ENCODE measurements at regions not wholly inside any gene's neighbourhood (a gene's known extent, or its start where the extent isn't known, plus 50 kb on each side); places are given as distances from the start of the nearest gene placed in this dataset.

DNA sequence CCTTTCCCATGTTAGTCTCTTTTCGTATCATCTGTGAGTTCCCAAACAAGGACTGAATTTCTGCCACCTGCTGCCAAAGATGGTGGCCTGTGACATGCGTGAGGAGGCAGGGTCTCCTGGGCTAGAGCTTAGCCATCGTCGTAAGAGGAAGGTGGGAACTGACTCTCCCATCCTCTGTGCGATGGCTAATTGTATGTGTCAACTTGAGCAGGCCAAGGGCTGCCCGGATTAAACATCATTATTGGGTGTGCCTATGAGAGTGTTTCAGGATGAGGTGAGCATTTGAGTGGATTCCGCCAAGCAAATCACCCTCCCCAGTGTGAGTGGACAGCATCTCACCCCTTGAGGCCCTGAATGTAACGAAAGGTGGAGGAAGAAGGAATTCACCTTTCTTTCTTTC is 220.7 kb upstream of the DIO3 start:
- DNase-seq, result no peak

DNA sequence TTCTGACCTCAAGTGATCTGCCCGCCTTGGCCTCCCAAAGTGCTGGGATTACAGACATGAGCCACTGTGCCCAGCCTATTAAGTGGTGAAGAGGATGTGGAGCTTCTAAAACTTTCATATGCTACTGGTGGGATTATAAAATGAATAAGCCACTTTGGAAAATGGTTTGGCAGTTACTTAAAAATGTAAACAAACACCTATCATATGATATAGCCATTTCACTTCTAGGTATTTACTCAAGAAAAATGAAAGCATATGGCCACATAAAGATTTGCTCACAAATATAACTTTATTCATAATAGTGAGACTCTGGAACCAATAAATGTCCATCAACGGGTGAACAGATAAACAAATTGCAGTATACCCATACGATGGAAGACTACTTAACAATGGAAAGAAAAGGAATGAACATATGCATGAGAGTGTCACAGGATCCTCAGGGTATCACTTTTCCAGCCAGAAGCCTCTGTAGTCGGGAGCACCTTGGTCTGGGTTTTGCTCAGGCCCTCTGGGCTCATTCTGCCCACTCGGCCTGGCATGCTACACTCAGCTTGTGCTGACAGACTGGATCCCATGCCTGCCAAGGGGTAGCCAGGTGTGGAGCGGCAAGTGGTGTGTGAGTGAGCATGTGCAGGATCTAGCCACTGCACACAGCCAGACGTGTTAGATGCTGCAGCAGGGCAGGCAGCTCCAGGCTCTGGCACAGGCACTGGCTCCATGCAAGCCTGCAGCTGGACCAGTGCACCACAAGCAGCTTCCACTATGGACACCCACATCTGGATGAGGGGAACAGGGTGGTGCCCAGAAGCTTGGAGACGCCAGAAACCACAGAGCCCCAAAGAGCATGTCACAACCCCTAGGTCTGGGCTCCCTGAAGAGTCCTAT is 213.2 kb upstream of the DIO3 start:
- DNase-seq, result no peak

DNA sequence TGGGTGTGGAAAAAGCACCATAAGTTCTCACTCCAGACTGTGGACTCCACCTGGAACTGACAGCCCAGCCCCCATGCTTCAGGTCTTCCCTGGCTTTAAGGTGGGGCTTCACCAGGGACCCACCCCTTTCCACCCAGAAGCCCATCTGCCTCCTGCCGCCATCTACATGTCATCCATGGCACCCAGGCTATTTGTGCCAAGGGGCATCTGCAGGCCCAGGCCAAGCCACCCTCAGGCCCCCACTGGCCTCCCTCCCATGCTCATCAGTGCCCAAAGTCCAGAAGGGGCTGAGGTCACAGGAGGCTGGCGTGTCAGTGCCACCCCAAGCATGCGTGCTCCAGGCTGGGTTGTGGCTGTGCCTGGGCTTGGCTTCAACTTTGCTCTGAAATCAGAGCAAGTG is 212.2 kb upstream of the DIO3 start:
- DNase-seq, result no peak

DNA sequence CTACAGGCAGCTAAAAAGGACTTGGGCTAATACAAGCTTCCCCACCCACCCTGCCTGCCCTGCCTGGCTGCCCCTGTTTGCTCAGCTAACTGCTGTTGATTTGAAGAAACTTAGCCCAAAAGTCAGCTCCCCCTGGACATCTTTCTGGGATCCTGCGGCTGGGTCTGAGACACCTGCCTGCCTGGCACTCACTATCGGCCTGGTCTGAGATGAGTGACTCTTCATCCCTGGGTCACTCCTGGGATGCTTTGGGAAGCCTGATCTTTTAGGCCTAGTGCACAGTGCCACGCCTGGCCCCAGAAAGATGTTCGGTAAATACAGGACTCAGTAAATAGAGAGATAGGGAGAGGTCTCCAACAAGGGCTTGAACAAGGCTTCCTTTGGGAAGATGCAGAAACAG is 211.3 kb upstream of the DIO3 start:
- no peak for DNase-seq

DNA sequence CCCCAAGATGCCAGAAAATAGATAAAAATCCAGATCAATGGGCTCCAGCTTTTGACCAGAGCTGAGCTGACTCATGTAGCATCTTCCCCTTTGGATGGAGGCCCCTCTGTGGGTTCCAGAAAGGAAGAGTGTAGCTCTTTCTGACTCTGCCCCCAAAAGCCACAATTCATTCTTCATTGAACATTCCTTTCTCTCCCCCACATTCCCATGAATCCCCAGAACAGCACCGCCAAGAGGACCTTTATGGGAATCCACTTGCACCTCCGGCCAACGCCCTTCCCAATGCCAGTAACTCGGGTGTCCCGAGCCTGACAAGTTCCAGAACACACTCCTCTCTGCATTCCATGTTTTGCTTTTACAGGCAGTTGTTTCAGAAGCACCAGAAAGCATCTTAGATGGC is 210.6 kb upstream of the DIO3 start:
- DNase-seq, result no peak

DNA sequence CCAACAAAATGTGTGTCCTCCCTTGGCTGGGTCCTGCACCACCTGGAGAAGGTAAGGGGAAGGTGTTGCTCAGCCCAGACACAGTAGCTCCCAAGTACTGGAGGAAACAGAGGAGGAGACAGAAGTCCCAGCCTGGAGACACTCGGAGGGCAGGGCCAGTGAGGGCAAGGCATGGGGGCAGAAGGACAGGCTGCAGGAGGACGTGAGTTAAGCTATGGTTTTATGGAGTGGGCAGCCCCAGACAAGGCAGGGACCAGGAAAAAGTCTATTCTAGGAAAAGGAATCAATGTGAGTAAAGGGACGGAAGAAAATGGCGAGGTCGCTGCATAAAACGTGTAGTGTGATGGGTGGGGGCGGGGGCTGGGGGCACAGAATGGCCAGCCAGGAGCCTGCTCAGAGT is 210.1 kb upstream of the DIO3 start:
- DNase-seq, result no peak

DNA sequence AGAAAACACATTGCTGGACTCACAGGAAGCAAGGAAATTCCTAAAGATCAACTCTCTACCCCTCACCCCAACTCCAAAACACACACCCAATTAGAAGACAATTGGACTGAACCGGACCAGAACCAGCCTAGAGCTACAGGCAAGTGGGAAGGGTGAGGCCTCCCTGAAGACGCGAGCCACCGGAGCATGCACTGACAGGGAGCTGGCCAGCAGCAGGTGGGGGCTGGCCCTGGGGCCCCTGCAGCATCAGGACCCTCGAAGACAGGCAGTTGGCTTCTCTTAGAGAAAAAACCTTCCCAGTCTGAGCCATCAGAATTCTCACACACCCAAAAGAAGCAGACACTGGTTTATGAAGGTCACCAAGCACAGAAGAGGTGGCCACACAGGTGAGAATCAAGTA is 209.5 kb upstream of the DIO3 start:
- DNase-seq, result no peak

DNA sequence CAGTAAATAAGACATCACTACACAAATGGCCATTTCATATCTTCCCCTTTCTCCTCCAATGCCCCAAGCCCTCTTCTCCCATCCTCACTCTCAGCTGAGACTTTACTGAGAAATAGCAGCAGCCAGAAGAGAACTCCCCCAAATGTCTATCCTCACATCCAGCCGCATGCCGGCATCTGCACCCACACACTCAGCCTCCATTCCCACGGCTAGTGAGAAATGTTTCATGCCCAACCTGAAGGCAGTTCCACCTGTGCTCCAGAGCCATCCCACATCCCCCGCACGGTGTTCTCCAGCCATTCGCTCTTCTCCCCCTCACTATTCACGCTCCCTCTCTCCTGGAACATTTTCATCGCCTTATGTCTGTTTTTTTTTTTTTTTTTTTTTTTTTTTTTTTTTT is 208.7 kb upstream of the DIO3 start:
- no peak for DNase-seq

DNA sequence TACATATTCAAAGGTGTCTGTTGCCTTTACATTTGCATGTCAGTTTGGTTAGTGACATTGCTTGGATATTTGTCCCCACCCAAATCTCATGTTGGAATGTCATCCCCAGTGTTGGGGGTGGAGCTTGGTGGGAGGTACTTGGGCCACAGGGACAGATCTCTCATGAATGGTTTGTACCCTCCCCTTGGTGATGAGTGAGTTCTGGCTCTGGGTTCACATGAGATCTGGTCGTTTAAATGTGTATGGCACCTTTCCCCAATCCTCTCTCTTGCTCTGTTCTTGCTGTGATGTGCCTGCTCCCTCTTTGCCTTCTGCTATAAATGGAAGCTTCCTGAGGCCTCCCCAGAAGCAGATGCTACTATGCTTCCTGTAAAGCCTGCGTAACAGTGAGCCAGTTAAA is 207.9 kb upstream of the DIO3 start:
- DNase-seq, result no peak

DNA sequence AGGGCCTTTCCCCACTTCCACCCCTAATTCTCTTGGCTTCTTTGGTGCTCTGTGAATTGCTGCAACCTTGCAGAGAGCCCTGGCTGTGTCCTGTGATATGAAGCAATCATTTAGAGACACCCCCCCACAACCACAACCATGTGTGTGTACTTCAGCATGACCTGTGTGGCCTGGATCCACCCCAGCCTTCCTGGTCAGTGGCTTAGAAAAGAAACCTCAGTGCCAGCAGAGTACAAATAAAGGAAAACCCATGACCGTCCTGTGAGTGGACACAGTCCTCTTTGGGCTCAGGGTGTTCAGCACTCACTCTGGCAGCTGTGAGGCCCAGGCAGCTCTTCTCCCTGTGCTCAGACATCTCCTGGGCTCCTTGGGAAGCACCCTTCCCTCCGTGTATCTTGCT is 206.6 kb upstream of the DIO3 start:
- no peak for DNase-seq

DNA sequence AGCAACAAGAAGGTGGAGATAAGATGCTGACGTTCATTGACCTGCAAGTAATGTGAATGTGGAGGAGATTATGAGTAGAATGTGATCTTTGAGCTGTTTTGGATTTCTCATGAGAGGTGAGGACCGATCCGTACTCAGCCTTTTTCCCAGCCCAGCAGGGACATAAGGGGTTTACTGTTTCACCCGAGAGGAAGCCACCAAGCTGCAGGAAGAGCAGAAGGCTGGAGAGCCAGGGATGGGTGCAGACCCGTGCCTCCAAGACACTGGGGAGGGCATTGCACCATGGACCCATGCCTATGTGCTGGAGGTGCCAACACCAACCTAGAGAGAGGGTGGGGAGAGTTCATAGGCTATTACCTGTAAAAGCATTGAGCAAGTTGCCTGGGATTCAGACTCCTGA is 206.0 kb upstream of the DIO3 start:
- no peak for DNase-seq

DNA sequence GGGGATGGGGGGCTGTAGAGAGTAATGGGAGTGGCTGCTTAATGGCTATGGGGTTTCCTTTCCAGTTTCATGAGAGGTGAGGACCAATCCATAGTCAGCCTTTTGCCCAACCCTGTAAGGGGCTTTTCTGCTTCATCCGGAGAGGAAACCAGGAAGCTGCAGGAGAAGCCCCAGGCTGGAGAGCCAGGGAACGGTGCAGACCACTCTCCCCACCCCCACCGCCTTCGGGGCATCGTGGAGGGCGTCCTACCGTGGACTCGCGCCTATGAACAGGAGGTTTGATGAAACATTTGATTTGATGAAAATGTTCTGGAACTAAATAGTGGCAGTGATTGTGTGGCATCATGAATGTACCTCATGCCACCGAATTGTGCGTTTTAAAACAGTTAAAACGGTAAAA is 204.3 kb upstream of the DIO3 start:
- DNase-seq, result no peak

DNA sequence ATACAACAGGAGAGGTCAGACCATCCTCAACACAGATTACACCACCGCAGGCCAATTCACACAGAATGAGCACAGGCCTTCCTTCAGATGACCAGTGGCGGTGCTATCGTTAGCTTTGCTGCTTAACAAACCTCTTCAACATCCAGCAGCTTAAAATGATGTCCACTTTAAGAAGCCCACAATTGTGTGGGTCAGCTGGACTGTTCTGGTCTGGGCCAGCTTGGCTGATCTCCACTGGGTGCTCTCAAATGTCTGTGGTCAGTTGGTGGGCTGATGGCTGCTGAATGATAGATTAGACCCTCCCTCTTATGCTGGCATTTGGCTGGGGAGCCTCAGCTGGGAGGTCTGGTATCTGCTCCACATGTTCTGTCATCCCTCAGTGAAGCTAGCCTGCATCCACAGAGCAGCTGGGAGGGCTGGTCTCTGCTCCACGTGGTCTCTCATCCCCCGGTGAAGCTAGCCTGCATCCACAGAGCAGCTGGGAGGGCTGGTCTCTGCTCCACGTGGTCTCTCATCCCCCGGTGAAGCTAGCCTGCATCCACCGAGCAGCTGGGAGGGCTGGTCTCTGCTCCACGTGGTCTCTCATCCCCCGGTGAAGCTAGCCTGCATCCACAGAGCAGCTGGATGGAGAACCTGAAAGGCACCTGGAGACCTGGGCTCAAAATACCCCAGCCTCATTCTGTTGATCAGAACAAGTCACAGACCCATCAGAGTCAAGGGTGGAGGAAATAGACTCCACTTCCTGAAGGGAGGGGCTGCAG is 203.6 kb upstream of the DIO3 start:
- DNase-seq, result no peak

DNA sequence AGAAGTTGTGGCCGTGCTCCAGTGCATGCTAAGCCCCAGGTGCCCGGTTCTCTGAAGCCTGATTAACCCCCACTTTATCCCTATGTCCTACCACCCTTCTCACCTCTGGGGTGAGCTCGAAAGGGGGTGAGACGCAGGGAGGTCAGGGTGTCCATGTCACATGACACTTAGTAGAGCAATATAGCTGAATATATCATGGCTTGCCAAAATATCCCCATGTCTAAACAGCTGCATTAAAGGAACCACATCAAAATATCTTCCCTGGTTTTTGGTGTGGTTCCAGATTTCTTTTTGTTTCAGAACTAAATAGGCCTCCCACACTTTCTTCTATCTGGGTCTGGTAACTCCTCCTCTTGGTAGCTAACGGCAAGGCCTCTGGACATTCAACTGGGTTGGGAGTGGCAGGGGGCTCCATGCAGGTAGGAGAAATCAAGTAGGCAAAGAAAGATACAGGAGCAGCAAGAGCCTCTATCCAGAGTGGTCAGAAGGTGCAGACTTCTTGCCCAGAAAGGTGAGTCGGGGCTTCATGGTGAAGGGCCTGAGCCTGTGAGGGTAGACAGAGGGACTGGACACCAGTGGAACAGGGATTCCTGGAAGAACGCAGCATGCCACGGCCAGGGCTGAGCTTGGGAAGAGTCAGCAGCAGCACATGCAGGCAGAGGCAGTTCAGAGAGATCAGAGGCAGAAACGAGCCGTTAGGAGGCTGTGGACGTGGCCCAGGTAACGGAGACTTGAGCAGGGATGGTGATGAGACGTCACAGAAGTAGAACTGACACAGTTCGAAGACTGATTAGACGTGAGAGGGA is 202.8 kb upstream of the DIO3 start:
- no peak for DNase-seq

DNA sequence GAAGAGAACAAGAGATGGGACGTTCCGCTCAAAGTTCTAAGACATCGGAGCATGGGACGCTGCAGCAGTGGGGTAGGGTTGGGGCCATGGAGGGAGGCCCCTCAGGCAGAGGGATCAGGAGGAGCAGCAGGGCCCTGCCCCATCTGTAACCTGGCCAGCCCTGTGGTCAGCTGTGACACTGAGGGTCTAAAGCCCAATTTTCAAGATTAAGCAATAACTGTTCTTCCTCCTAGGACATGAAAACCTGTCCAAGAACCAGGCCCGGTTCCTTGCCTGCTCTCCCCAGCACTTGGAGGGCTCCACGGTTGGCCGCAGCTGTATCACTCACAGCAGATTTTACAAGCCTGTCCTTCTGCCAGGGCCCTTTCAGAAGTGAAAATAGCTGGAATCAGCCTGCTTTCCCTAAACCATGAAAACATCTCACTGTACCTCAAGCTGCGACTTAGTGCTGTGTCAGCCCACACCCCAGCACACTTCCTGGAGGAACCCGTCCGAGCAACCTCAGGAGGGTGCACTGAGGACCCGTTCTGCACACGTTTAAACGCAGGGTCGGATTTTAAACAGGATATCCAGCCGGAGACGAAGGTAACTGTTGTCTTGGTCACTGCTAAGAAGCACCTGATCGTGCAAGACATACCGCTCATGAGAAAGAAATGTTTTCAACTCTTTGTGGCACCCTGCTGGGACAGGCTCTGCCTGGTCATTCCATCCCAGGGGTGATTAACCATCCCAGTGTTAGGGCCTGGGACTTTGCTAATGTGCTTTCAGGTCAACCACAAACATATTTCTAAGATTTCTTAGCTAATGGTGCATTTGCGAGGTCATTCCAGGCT is 201.9 kb upstream of the DIO3 start:
- no peak for DNase-seq

DNA sequence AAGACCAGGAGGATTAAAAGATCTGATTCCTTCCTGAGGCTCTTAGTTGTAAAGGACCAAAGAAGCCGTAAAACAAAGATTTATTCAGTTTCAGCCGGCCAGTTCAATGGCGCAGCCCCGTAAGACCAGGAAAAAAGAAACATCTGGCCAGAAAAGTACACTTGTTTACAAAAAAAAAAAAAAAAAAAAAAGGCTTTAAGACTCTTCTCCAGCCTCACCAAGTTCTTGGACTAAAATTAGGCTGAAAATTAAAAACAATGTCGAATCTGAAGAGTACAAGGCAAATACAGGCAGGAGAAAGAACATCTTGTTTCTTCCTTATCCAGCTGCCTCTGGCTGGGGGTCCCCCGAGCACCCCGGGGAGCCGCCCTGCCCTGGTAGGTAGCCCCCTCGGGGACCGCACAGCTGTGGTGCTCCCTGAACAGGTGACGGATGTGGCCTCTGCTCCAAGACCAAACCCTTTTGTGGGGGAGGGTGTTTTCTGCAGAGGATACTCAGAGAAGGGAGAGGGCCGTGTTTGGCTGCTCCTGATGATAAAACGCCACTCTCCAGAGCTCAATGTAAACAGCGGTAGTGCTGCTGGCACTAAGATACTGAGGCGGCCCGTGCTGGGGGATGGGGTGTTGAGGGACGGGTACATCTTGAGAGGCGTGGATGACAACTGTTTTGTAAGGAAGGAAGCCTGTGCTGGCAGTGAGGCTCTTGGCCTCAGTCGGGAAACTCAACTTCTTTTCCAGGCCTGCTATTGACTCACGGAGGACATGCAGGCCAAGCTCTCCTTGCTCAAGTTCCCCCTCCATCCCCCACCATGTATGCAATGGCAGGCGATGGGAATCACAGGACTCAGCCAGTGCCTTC is 201.0 kb upstream of the DIO3 start:
- DNase-seq, result no peak

DNA sequence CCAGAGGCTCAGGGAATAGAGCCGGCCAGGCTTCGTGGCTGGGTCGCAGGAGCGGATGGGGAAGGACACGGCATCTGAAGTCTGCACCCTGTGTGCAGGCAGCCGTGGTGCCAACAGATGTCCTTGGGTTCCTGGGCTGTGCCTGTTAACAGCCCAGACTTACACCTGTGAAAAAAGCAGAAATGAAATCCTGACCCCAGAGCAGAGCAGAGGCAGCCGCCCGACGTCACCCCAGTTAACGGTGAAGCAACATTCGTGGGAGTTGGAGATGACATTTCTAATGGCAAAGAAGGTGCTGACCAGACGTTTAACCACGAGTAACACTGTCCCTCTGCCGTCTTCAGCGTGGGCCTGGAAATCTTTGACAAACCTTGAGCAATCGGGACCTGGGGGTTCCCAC is 200.3 kb upstream of the DIO3 start:
- DNase-seq, result no peak

DNA sequence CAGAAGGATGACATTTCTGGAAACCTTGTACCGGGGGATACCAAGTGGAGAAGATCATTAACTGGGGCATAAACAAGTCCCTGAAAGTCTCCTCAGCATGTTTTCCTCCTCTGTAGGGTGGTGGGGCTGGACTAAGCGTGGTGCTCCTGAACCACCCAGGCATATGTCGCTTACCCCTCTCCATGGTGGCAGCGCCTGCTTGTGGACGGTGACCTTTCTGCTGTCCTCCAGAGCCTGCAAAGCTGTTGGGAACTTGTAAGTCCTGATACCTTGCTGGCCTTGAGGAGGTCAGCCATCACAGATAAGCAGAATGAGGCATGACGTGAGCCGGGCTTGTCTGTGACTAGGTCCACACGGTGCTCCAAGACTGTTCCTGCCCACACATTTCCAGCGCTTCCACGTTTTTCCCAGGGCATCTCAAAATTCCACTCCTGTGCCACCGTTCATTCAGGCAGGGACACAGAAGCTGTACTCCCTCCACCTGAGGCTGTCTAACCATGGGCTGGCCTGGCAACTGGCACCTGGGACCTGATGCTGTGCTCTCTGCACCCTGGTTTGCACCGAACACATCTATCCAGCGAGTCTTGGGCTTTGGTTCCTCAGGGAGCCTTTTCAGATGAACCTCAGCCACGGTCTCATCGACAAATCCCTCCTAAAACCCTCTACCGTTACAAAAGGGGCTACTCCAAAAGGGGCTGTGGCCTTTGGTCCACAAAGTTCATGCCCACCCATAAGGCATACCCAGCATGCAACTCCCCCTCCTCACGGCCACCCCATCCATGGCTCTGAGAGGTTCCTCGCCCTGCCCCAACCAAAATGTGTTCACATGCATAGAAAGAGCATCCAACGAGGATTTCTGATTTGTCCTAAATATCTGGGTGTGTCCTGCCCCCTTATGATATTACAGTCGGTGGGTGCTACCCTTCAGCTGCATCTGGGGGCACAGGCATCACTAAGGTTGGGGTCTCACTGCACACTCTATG is 199.6 kb upstream of the DIO3 start:
- no peak for DNase-seq

DNA sequence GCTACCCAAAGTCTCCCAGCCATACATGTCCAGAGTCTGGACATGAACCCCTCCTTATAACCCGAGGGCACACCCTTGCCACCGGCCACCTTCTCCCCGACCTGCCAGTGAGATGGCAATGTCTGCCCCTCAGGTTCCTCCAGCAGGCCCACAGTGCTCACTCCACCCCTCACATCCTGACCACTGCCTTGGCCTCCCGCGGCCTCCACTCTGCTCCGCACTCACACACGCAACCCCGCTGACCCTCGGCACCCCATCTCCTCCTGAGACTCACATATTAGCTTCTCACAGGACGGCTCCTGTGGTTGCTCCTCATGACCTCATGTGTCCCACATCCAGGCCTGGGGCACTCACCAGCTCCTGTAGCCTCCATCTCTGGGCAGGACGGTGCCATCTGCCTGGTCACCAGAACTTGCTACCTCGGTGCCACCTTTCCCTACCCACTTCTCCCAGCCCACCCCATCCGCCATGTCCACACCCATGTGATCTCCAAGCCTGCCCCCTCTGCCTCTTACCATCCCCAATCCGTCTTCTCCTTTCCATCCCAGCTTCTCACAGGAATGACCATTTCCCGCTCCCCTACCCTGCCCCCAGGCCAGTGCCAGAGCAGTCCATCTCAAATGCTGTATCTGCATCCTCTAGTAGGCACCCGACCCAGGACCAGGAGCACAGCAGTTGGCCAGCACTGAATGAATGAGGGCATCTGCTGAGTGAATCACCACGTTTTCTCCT is 198.6 kb upstream of the DIO3 start:
- DNase-seq, result no peak

DNA sequence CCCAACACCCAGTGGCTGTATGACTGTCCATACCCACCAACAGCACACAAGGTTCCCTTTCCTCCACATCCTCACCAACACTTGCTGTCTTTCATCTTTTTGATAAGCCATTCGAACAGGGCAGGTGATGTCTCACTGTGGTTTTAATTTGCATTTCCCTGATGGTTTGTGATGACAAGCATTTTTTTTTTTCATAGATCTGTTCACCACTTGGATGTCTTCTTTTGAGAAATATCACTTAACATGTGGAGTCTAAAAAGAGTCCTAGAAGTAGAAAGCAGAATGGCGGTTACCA is 198.1 kb upstream of the DIO3 start:
- no peak for DNase-seq

Data from SHP77 treated with DMSO at 0.1 percent for 48 hours (cell line).